ENCODE measurements at regions not wholly inside any gene's neighbourhood (a gene's known extent, or its start where the extent isn't known, plus 50 kb on each side); places are given as distances from the start of the nearest gene placed in this dataset.

DNA sequence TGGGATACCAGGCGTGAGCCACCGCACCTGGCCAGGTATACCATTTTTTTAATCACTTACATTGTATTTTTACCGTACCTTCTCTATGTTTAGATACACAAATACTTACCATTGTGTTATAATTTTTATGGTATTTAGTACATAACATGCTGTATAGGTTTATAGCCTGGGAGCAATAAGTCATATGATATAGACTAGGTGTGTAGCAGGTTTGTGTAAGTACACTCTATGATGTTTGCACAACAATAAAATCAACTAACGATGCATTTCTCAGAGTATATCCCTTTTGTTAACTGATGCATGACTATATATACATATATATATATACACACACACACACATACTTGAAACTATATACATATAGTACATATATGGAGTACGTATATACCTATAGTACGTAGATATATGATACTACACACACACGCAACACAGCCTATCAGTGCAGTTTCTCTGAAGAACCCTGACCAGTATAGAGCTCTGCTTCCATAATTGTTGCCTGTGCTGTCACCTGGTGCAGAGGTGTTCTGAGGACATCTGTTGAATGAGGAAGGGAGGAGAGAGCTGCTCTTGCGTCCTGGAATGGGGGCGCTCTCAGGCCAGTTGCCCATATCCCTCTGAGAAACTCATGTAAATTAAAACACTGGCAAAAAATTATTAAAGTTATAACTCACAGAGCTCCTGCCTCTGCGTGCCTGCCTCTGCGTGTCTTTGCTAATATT, 315.3 kb downstream of the FGFR2 start:
- 93 to 100% methylated on average over 2 to 10 of the region's 11 CpGs for WGBS, 2 experiments (ENCODE audit: insufficient coverage in 1 of 2, insufficient read length in 1 of 2)
- no peak overlapping the region for H3K27ac Mint-ChIP-seq
- Histone ChIP-seq H3K9ac (ENCODE audit: extremely low read depth, low read length, poor library complexity, severe bottlenecking) (no peak overlapping the region), H3K9me3 (ENCODE audit: control insufficient read depth, low read length) (no peaks in the 10 kb centered on the region), H3K27ac (ENCODE audit: low read depth, low read length) (no peak overlapping the region), H3K27me3 (ENCODE audit: control insufficient read depth, insufficient read depth, low read length, poor library complexity, severe bottlenecking) (no peaks in the 10 kb centered on the region), H3K36me3 (ENCODE audit: control insufficient read depth, insufficient read depth, low read length) (no peaks in the 10 kb centered on the region), H3K4me1 (ENCODE audit: control insufficient read depth, insufficient read depth, low read length) (no peaks in the 10 kb centered on the region), H3K4me3 (ENCODE audit: low read length) (no peak overlapping the region)
- DNase-seq, result no peak
- H3K27me3 Mint-ChIP-seq (ENCODE audit: insufficient read depth), result peaks cover 3% of the 10 kb centered on the region
- peaks cover 13% of the 10 kb centered on the region for H3K4me1 Mint-ChIP-seq
- H3K36me3 Mint-ChIP-seq (ENCODE audit: low read depth), result no peaks in the 10 kb centered on the region
- peaks cover 4% of the 10 kb centered on the region for H3K9me3 Mint-ChIP-seq
- TF ChIP-seq CTCF (conservative IDR thresholded peaks at IDR 0.05), result no peak
- H3K4me3 Mint-ChIP-seq, result no peak overlapping the region

- H3K27ac ChIP-seq (ENCODE audit: low read depth, low read length), result no peak overlapping the region
- peaks cover 3% of the 10 kb centered on the region for H3K27me3 Mint-ChIP-seq (ENCODE audit: insufficient read depth)
- H3K4me1 Mint-ChIP-seq, result peaks cover 27% of the 10 kb centered on the region
- no peak for TF ChIP-seq CTCF (conservative IDR thresholded peaks at IDR 0.05)
- H3K36me3 ChIP-seq (ENCODE audit: control insufficient read depth, insufficient read depth, low read length), result no peaks in the 10 kb centered on the region
- H3K9me3 ChIP-seq (ENCODE audit: control insufficient read depth, low read length), result no peaks in the 10 kb centered on the region
- no peak overlapping the region for H3K4me3 Mint-ChIP-seq
- no peak overlapping the region for H3K9ac ChIP-seq (ENCODE audit: extremely low read depth, low read length, poor library complexity, severe bottlenecking)
- no peak overlapping the region for H3K4me3 ChIP-seq (ENCODE audit: low read length)
- H3K27me3 ChIP-seq (ENCODE audit: control insufficient read depth, insufficient read depth, low read length, poor library complexity, severe bottlenecking), result no peaks in the 10 kb centered on the region
- H3K27ac Mint-ChIP-seq, result no peak overlapping the region
- no peaks in the 10 kb centered on the region for H3K9me3 Mint-ChIP-seq
- H3K36me3 Mint-ChIP-seq (ENCODE audit: low read depth), result no peaks in the 10 kb centered on the region
- WGBS, 2 experiments (ENCODE audit: insufficient coverage in 1 of 2, insufficient read length in 1 of 2), result 78 to 92% methylated on average over 2 to 4 of the region's 4 CpGs
- no peak for DNase-seq
- no peaks in the 10 kb centered on the region for H3K4me1 ChIP-seq (ENCODE audit: control insufficient read depth, insufficient read depth, low read length)
Observed at GRCh38 chr10:121284936-121285335, 313.3 kb downstream of the FGFR2 start.

DNA sequence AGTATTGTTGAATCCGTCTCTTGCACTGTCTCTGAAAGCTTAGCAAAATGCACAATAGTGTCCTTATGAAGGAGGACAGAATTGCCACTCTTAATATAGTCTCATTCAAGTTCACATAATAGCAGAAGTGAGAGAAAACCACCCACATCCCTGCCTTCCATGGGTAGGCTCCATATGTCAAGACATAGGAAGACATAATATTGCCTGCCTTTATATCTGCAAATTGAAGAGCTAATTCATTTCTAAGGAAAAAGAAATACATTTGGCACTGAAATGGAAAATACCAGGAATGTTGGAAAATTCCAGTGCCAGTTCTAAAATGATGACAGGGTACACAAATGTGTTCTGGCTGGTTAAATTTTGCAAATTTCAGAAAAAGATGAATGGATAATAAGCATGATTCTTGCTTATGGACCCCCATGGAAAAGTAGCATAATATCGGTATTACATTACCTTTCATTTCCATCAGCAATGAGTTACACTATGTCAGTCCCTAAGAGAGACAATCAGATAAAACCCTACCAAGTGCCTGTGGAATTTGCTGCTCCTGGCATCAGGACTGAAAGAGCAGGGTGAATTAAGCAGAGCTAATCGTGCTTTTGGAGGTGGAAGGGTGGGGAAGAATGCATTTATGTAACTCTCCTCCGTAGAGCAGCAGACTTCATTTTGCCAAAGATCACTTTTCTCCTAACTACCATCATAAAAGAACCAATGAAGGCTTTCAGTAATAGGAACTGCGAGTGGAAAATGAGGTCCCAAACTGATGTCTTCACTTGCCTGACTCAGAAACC, 312.6 kb downstream of the FGFR2 start:
- H3K9me3 ChIP-seq (ENCODE audit: control insufficient read depth, low read length), result no peaks in the 10 kb centered on the region
- H3K36me3 ChIP-seq (ENCODE audit: control insufficient read depth, insufficient read depth, low read length), result no peaks in the 10 kb centered on the region
- DNase-seq, result no peak
- H3K9ac ChIP-seq (ENCODE audit: extremely low read depth, low read length, poor library complexity, severe bottlenecking), result no peak overlapping the region
- Mint-ChIP-seq H3K36me3 (ENCODE audit: low read depth) (no peaks in the 10 kb centered on the region), H3K4me3 (no peak overlapping the region), H3K4me1 (peaks cover 27% of the 10 kb centered on the region), H3K9me3 (no peaks in the 10 kb centered on the region), H3K27me3 (ENCODE audit: insufficient read depth) (peaks cover 3% of the 10 kb centered on the region), H3K27ac (no peak overlapping the region)
- H3K4me3 ChIP-seq (ENCODE audit: low read length), result no peak overlapping the region
- 93 to 96% methylated on average over 3 to 5 of the region's 5 CpGs for WGBS, 2 experiments (ENCODE audit: insufficient coverage in 1 of 2, insufficient read length in 1 of 2)
- no peak for TF ChIP-seq CTCF (conservative IDR thresholded peaks at IDR 0.05)
- no peaks in the 10 kb centered on the region for H3K4me1 ChIP-seq (ENCODE audit: control insufficient read depth, insufficient read depth, low read length)
- no peak overlapping the region for H3K27ac ChIP-seq (ENCODE audit: low read depth, low read length)
- no peaks in the 10 kb centered on the region for H3K27me3 ChIP-seq (ENCODE audit: control insufficient read depth, insufficient read depth, low read length, poor library complexity, severe bottlenecking)
